D341Med (cell line): ENCODE measurements at regions not wholly inside any gene's neighbourhood (a gene's known extent, or its start where the extent isn't known, plus 50 kb on each side); places are given as distances from the start of the nearest gene placed in this dataset.

Source experiments
- DNase-seq: peaks from one replicate; pipeline ENCODE4 v3.0.0; 2012; ENCODE audit warnings: low spot score

- no peak for DNase-seq
These were observed 85.7 kb upstream of the GPC6 start for GRCh38 chr13:93140912-93141311.

GRCh38 chr13:93144031-93144430 lies 82.6 kb upstream of the GPC6 start:
- no peak for DNase-seq

- no peak for DNase-seq
These were observed 81.4 kb upstream of the GPC6 start for GRCh38 chr13:93145199-93145598.

- no peak for DNase-seq
These were observed 79.9 kb upstream of the GPC6 start for GRCh38 chr13:93146584-93147297.

GRCh38 chr13:93147298-93147645 lies 79.3 kb upstream of the GPC6 start:
- no peak for DNase-seq

GRCh38 chr13:93147946-93148345 lies 78.7 kb upstream of the GPC6 start:
- no peak for DNase-seq

- no peak for DNase-seq
These were observed 75.3 kb upstream of the GPC6 start for GRCh38 chr13:93151277-93151676.

- DNase-seq = no peak
These were observed 68.0 kb upstream of the GPC6 start for GRCh38 chr13:93158565-93158964.

- DNase-seq = no peak
These were observed 56.6 kb upstream of the GPC6 start for GRCh38 chr13:93169980-93170379.

- DNase-seq = peak; percentile 22
These were observed 54.5 kb upstream of the GPC6 start for GRCh38 chr13:93172109-93172508.

- DNase-seq = no peak
These were observed 53.0 kb upstream of the GPC6 start for GRCh38 chr13:93173654-93174053.

GRCh38 chr13:93174260-93174659 lies 52.3 kb upstream of the GPC6 start:
- no peak for DNase-seq
